HG03103 (cell line): ENCODE measurements at regions not wholly inside any gene's neighbourhood (a gene's known extent, or its start where the extent isn't known, plus 50 kb on each side); places are given as distances from the start of the nearest gene placed in this dataset.

ENCODE experiments used
- ATAC-seq: cut with Tn5 transposase; IDR thresholded peaks from one replicate; pipeline ENCODE4 v1.9.1; 2021; ENCODE audit warnings: low read depth; ENCODE audit not compliant: unreplicated experiment

DNA sequence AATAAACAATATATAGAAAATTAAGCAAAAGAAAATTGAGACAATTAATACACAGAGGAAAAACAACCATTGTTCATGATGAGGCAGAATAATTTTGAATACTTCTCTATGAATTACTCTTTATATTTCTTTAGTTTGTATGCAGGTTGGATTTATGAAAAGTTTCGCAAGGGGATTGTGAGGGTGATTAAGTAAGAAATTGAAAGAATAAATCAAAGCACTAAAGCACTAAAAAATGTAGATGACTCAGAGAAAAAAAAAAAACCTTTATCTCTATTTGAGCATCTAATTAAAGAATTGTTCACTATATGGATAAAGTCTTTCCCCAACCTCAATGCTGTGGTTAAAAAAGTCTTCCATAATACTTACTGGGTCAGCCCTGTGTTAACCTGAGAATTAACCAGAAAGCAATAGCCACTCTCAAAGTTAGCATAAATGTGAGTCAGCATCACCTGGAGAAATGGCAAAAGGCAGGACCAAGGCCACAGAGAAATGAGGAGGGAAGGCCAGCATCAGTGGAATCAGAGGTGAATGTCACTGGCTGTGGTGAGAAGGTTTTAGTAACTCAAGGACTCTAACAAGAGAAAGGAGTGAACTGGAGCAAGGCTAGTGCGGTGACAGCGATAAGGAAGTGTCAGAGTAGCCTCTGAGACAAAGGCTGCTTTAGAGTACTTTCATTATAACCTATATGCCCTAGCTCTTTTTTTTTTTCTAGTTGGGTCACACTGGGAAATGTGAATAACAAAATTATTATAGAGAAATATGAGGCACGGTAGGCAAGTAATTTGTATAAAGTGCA lies 310.4 kb downstream of the KCNC2 start:
- no peak for ATAC-seq

DNA sequence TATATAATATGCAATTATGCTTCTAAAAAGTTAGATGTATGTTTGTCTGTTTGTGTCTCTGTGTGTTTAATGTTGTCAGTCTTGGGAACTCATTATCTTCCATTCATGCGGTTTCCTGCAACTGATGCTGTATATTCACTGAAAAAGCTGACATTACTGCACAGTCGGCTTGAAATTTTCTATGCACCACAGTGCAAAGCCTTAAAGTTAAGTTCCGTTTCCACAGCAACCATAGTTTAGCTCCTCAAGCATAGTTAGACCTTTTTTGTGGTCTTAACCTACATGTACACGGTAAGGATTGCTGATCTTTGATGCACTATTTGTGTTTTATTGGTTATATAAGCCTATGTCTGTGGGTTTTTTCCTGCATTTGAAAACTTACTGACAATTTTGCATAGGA lies 309.4 kb downstream of the KCNC2 start:
- no peak for ATAC-seq

DNA sequence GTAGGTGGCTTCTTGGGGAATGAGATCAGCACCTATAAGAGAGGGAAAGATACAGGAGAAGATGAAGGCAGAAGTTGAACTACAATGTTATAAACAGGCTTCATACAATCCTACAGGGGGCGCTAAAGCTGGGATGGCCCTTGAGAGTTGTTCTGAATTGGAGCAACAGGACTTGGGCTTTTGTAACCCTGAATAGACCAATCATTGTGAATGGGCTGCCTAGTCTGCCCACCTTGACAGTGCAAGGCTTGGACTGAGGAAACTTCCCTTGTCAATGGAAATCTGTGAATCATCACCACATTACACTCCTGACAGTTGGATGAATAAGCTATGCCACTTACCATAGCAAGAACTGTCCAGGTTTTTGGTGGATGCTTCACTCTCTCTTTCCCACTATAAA lies 306.1 kb downstream of the KCNC2 start:
- ATAC-seq, result no peak

DNA sequence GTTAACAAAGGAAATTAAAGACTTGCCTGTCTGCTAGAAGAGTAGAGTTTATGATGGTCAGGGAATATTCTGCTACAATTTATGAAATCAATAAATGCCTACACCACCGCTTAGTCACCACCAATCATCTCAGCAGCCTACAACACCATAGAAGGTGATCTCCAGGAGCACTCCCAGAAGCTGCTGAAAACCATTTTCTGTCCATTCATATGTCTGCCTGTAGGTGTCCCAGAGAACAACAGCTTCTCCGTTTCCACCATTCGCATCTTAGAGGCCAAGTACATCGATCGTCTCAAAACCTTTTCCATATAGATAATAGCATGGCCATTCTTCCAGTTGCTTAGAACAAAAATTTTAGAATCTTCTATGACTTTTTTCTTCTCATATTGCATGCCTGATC lies 303.4 kb downstream of the KCNC2 start:
- ATAC-seq, result no peak

DNA sequence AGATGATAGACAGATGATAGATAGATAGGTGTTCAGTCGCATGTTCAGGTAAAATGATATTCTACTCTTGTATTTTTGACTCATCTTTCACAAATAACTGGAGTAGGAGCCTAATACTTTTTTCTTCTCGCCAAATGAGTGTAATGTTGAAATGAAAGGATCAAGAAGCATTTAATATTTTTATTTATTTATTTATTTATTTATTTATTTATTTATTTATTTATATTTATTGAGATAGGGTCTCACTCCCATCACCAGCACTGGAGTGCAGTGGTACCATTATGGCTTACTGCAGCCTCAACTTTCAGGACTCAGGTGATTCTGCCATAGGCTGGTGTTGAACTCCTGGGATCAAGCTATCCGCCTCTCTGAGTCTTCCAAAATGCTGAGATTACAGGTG lies 298.8 kb downstream of the KCNC2 start:
- ATAC-seq, result no peak

DNA sequence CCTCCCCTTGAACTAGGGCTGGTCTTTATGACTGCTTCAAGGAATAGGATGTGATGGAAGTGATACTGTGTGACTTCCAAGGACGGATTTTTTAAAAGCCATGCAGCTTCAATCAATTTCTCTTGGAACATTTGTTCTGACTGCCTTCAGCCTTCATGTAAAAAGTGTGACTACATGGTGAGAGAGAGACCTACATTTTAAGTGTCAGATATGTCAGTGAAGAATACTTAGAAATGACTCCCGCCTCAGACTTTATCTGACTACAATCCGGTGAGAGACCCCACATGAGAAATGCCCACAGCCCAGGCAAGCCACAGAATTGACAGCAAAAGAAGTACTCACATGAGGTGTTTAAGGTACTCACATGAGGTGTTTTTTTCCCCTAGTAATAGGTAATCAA lies 295.3 kb downstream of the KCNC2 start:
- ATAC-seq, result no peak

DNA sequence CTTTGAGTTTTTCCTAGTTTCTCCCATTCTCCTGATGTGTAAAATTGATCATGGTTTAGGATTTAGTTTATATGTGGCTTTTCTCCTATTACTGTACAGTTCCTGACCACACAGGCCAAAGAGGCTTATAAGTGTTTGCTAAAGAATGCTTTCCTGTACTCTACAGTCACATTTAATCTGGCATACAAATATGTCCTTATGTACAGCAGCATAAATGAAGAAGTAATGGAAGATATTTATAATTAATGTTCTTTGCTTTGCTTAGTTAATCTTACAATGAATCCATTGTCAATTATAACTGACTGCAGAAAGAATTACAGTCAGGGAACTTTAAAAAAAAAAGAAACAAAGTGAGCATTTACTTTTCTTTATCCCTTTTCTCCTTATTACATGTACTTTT lies 293.9 kb downstream of the KCNC2 start:
- no peak for ATAC-seq

DNA sequence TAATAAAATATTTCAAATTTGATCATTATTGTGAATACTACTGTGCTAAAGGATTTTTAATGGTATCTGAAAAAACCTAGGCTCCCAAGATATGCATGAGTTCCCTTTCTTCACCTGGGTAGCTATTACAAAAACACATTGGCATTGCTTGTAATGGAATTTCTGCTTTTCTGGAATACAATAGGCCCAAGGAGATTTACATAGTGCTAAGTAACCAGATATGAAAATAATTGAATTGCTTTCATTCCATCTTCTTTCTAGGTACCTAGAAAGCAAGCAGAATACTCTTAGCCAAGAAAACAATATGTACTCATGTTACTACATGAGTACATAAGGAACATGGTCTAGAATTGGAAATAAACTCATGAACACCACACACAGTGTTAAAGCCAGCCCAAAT lies 291.9 kb downstream of the KCNC2 start:
- ATAC-seq, result no peak

DNA sequence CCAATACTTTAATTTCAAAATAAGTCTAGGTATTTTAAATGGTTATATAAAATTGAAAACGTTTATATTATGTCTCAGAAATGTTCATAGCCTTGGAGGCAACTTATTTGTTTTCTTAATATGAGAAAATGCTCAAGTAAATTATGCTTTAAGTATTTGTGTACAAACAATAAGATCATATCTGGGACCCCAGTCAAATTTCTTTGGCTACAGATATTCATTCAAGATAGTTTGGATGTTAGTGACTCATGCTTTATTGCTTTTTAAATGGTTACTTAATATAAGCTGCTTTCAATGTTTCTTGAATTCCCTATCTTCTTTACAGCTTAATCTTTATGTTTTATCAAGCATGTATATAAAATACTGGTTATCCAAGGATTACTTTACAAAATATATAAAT lies 291.3 kb downstream of the KCNC2 start:
- no peak for ATAC-seq

DNA sequence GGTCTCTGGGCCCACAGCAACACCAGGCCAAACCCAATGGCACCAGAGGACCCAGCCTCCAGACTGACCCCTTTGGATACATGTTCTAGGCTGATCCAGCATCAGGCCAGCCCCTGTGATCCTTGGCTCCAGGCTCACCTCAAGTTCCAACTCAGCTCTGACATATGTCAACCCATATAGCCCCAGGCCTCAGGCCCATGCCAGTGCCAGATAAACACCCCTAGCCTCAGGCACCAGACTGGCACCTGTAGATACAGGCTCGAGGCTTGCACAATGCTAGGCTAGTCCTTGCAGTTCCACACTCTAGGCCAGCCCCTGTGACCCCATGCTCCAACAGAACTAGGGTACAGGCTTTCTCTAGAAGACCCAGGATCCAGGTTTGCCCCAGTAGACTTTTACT lies 287.5 kb downstream of the KCNC2 start:
- no peak for ATAC-seq

DNA sequence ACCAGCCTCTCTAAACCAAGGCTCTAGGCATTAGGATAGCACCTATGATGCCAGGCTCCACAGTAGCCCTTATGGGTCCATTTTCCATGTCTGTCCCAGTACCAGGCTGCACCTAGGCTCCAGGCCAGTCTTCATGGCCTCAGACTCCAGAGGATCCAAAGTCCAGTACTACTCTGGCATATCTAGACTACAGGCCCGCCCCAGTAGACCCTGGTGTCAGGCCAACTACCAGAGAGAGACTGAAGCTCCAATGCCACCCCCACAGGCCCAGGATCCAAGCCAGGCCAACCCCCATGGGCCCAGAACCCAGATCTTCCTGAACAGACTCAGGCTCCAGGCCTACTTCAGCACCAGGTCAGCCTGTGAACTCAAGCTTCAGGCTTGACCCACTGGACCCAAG lies 287.0 kb downstream of the KCNC2 start:
- ATAC-seq, result no peak

DNA sequence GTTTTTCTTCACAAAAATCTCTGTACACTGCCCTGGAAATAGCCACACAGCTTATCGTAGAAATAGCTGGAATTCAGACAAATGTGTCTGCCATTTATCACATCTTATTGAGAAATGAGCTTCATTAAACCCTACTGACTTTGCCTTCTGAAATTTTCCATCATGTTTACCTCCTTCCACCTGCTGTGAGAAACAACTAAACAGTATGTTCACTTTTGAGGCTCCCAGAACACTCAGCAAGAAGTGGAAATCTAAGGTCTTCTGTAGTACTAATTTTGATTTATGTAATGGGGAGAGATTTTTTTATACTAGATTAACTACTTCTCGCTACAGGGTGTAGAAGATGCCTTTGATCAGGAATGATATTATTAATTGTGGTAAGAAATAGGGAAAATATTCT lies 268.0 kb downstream of the KCNC2 start:
- no peak for ATAC-seq

DNA sequence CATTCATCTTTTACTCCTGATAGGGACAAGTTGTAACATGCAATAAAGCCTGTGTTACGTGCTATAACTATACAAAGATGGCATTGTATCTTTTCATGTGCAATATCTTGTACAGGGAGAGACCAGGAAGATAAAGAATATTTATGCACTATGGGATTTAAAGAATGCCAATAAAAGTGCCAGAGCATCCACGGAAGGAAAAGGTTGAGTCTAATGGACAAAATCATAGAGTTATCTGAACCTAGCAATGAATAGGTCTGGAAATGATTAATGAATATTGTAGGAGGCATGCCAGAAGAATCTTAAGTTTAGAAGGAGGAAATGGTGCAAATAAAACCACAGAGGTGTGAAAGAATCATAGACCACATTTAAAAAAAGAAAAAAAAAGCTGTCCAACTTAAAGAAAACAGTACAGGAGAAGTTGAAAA lies 263.9 kb downstream of the KCNC2 start:
- ATAC-seq, result no peak

DNA sequence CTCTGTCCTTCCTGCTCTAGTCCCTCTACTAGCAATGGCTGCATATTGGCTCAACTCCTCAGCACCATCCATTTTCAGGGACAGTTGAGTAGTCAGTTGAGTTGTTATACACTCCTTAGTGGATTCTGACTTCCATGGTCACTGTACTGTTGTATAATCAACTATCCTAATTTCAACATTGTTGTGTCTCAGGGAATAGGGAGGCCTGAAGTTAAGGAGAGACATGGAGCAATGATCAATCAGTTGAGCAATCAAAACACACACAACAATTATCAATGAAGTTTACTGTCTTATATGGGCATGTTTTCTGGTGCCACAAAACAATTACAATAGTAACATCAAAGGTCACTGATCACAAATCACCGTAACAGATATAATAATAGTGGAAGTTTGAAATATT lies 255.9 kb downstream of the KCNC2 start:
- no peak for ATAC-seq

DNA sequence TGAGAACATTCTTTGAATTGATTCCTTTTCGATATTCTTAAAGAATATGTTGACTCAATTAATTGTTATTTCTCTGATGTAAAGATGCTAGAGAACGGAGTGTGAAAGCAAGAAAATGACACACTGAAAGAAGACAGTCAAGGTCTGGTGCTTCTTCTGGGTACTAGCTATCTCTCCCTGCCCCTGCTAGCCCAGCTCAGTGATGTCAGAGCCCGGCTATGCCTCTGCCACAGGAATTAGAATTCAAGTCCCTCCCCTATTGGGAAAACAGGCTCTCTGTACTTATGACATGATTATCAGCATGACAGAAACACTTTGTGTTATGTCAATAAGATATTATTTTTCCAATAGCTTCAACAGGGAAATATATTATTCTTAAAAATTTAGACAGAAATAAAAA lies 252.4 kb downstream of the KCNC2 start:
- no peak for ATAC-seq

DNA sequence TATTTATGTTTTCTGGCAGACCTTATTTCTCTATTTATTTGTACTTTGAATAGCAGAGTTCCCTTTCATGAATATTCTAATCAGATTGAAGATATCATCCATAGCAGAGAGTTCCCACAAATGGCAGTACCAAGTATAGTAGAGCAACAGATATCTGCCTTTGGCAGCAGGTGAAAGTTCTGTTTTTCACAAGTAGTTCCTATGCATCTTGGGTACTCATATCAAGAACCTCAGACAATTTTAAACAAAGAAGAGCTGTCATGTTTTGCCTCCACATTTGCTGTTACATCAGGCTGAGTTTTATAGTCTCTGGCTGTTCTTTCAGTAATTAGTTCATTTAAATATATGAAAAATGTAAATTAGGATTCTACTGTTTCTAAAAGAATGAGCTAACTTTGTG lies 252.0 kb downstream of the KCNC2 start:
- no peak for ATAC-seq

DNA sequence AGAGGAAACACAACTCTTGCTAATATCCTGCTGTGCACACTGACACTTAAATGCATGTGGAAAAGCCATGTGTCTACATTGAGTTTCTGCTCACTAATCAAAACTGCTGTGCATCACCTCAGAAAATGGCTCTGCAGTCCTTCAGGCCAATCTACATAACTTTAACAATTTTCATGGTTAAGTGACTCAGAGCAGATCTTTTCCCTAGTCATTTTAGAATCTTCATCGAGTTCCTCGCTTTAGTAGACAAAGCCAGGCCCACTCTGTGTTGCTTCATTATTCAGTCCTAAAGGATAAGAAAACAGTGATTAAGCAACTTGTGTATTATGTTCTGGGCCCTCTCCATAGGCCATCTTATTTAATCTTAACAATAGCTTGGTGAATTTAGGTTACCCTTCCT lies 250.0 kb downstream of the KCNC2 start:
- no peak for ATAC-seq

DNA sequence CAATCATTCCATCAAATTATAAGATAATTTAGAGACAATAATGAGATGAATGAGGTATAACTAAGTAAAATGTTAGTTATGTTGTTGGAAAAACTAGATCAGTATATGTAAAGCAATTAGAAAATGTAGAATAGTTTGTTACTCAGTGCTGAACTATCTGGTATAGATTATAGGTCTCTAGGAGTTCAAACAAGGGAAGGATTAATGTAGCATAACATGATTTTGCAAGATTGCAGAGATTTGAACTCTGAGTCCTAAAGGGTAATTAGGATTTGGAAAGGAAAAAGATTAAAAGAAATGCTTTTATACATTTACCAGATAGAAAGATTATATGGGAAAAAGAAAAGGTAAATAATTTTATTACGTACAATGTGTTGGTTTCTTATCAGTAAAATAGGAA lies 246.3 kb downstream of the KCNC2 start:
- no peak for ATAC-seq

DNA sequence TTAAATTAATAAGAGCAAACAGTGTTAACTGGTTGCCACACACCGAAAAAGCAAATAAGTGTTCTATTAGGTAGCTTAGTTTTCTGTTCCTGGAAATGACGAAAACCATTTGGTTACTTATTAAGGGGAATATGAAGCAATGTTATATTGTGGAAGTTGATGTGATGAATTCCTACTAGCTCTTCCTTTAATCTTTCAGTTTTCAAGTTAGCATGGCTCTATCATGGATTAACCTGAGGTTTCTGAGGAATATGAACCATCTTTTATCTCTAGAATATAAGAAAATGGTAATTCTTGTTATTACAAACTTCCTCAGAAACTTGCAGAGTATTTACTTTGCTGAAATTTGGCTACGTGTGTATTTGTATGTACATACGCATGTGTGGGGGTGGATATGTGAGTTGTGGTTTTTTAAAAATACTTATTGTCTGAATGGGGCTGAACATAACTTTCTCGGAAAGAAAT lies 245.7 kb downstream of the KCNC2 start:
- ATAC-seq, result no peak

DNA sequence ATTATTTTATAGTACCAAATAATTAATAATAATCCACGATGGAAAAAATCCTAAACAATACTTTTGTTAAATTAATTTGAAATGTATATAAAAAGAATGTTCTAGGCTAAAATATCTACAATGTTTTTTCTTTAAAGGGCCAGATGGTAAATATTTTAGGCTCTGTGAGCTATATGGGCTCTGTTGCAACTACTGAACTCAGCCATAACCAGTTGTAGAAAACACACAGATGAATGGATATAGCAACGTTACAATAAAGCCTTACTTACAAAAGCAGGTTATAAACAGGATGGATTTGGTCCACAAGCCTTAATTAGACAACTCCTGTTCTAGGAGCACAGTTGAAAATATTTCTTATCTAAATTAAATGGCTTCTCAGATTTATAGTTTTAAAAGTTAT lies 245.2 kb downstream of the KCNC2 start:
- ATAC-seq, result no peak

DNA sequence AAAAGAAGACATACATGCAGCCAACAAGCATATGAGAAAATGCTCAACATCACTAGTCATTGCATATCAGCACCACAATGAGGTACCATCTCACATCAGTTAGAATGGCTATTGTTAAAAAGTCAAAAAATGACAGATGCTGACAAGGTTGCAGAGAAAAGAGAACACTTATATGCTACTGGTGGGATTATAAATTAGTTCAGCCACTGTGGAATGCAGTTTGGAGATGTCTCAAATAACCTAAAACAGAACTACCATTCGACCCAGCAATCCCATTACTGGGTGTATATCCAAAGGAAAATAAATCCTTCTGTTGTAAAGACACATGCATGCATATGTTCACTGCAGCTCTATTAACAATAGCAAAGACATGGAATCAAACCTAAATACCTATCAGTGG lies 238.4 kb downstream of the KCNC2 start:
- ATAC-seq, result no peak

DNA sequence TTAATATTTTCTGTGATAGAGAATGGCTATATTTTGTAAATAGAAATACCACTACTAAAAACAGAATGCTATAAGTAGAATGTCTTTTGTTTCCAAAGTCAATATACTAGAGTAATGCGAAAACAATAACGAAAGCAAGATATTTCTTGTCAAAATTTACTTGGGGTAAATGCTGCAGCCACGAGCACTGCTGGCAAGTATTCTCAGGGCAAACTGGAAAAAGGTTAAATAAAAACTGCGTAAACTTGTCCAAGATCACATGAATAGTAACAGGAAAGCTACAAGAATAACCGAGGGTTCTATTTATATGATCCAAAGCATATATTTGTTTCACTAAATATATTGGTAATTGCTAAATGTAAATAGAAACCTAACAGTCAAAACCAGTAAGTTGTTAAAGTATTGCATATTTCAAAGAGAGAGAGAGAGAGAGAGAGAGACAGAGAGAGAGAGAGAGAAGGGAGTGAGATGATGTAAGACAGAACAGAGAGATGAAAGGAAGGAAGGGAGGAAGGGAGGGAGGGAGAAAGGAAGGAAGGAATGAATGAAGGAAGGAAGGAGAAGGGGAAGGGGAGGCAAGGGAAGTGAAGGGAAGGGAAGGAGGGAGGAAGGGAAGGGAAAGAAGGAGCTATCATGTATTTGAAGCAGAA lies 231.7 kb downstream of the KCNC2 start:
- no peak for ATAC-seq
